ENCODE measurements at regions not wholly inside any gene's neighbourhood (a gene's known extent, or its start where the extent isn't known, plus 50 kb on each side); places are given as distances from the start of the nearest gene placed in this dataset.

DNA sequence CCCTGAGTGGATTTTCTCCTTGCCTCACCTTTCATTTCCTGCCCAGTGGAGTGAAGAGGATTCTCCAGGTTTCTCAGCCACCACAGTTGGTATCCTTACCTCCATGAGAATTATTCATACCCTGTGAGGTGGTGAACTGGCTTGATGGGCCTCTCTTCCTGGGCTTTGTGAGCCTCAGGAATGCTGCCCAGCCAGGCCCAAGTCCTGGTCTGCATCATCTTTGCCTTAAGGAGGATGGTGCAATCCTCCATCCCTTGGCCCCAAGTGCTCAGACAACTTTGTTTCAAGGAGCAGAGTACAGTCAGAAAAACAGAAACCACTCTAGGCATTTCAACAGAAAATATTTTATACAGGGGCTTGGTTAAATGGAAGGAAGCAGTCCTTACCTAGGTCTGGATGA, 114.2 kb upstream of the CADM1 start:
- Histone ChIP-seq H3K27me3 (no peaks in the 10 kb centered on the region), H3K4me1 (no peaks in the 10 kb centered on the region), H3K9me3 (no peaks in the 10 kb centered on the region), H3K36me3 (replicated peaks in 1 of 2; ENCODE audit: insufficient read depth in 1 of 2, low read depth in 2 of 2) (no peaks in the 10 kb centered on the region), H3K4me3 (no peak overlapping the region), H3K27ac (no peak overlapping the region)
- intact Hi-C loops (cut with DNase I) = no loop called here
- DNase-seq (no peak), ATAC-seq (no peak)
- TF ChIP-seq, protein P1, sequence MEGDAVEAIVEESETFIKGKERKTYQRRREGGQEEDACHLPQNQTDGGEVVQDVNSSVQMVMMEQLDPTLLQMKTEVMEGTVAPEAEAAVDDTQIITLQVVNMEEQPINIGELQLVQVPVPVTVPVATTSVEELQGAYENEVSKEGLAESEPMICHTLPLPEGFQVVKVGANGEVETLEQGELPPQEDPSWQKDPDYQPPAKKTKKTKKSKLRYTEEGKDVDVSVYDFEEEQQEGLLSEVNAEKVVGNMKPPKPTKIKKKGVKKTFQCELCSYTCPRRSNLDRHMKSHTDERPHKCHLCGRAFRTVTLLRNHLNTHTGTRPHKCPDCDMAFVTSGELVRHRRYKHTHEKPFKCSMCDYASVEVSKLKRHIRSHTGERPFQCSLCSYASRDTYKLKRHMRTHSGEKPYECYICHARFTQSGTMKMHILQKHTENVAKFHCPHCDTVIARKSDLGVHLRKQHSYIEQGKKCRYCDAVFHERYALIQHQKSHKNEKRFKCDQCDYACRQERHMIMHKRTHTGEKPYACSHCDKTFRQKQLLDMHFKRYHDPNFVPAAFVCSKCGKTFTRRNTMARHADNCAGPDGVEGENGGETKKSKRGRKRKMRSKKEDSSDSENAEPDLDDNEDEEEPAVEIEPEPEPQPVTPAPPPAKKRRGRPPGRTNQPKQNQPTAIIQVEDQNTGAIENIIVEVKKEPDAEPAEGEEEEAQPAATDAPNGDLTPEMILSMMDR (IDR thresholded peaks at IDR 0.05) = no peak
- TF ChIP-seq POLR2A (IDR thresholded peaks at IDR 0.05) = no peak

DNA sequence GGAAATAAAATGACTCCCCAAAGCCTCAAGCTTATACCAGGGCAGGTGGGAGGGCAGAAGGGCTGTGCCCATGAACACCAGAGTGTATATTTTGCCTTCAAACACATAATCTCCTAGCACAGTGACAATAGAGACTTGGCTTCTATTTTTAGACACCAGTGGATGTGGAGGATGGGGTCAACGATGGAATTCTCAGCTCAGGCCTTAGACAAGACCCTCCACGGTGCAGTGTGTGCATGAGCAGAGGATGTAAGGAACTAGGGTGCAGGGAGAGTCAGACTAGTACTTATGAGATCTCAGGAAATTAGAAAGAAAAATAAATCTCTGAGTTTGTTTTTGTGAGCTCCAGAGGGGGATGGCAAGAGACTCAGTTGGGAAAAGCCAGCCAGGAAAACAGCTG, 113.6 kb upstream of the CADM1 start:
- no peak for ATAC-seq
- intact Hi-C loops (cut with DNase I) = no loop called here
- no peaks in the 10 kb centered on the region for H3K9me3 ChIP-seq
- H3K27ac ChIP-seq = no peak overlapping the region
- H3K4me3 ChIP-seq = no peak overlapping the region
- DNase-seq = no peak
- TF ChIP-seq POLR2A (IDR thresholded peaks at IDR 0.05) = no peak
- TF ChIP-seq, protein P1 (IDR thresholded peaks at IDR 0.05) = no peak
- H3K36me3 ChIP-seq (replicated peaks in 1 of 2; ENCODE audit: insufficient read depth in 1 of 2, low read depth in 2 of 2) = no peaks in the 10 kb centered on the region
- H3K27me3 ChIP-seq = no peaks in the 10 kb centered on the region
- 36 to 46% methylated on average over 2 of the region's 2 CpGs for WGBS, 2 donors
- H3K4me1 ChIP-seq = no peaks in the 10 kb centered on the region

- H3K36me3 ChIP-seq (replicated peaks in 1 of 2; ENCODE audit: insufficient read depth in 1 of 2, low read depth in 2 of 2) = no peaks in the 10 kb centered on the region
- WGBS, 2 donors = 19 to 54% methylated on average over 2 of the region's 2 CpGs
- intact Hi-C loops (cut with DNase I) = no loop called here
Observed at GRCh38 chr11:115616971-115617370, 112.8 kb upstream of the CADM1 start.

GRCh38 chr11:115613986-115614632, 109.9 kb upstream of the CADM1 start:
- H3K27me3 ChIP-seq = no peaks in the 10 kb centered on the region
- DNase-seq = no peak
- no peaks in the 10 kb centered on the region for H3K9me3 ChIP-seq
- no peak for ATAC-seq
- no peak for TF ChIP-seq POLR2A (IDR thresholded peaks at IDR 0.05)
- TF ChIP-seq, protein P1 (IDR thresholded peaks at IDR 0.05) = no peak
- WGBS, 2 donors = 62 to 71% methylated on average over 9 of the region's 9 CpGs
- intact Hi-C loops (cut with DNase I) = no loop called here
- no peaks in the 10 kb centered on the region for H3K4me1 ChIP-seq
- H3K4me3 ChIP-seq = no peak overlapping the region
- H3K27ac ChIP-seq = no peak overlapping the region
- H3K36me3 ChIP-seq (replicated peaks in 1 of 2; ENCODE audit: insufficient read depth in 1 of 2, low read depth in 2 of 2) = no peaks in the 10 kb centered on the region

More at GRCh38 chr11:115616971-115617370, 112.8 kb upstream of the CADM1 start:
- DNase-seq (peak; percentile 16 to 50 (median 18)), ATAC-seq (peak; percentile 24)
- Histone ChIP-seq H3K4me3 (no peak overlapping the region), H3K9me3 (no peaks in the 10 kb centered on the region), H3K27ac (no peak overlapping the region), H3K27me3 (no peaks in the 10 kb centered on the region), H3K4me1 (no peaks in the 10 kb centered on the region)
- TF ChIP-seq POLR2A (IDR thresholded peaks at IDR 0.05) = no peak
- TF ChIP-seq, protein P1 (IDR thresholded peaks at IDR 0.05) = no peak

DNA sequence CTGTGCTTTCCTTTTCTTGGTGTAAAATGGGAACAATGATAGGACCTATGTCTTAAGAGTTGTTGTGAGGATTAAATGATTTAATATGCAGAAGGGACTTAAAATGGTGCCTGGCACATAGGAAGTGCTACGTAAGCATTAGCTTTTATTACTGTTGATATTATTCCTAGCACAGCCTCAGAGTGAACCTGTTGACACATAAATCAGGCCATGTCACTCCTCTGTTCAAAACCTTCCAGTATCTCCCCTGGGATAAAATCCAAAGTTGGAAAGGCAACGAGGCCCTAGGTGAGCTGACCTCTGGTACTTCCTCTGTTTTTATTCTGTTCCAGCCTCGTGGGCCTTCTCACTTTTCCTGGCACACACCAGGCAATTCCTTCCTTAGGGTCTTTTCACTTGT, 108.8 kb upstream of the CADM1 start:
- no peak for TF ChIP-seq POLR2A (IDR thresholded peaks at IDR 0.05)
- TF ChIP-seq, protein P1 (IDR thresholded peaks at IDR 0.05) = no peak
- H3K4me3 ChIP-seq = no peak overlapping the region
- no peak overlapping the region for H3K27ac ChIP-seq
- DNase-seq = no peak
- H3K27me3 ChIP-seq = no peaks in the 10 kb centered on the region
- 48 to 67% methylated on average over 3 of the region's 3 CpGs for WGBS, 2 donors
- intact Hi-C loops (cut with DNase I) = no loop called here
- H3K9me3 ChIP-seq = no peaks in the 10 kb centered on the region
- ATAC-seq = no peak
- no peaks in the 10 kb centered on the region for H3K36me3 ChIP-seq (replicated peaks in 1 of 2; ENCODE audit: insufficient read depth in 1 of 2, low read depth in 2 of 2)
- H3K4me1 ChIP-seq = no peaks in the 10 kb centered on the region
